GM21825 (cell line): ENCODE measurements at regions not wholly inside any gene's neighbourhood (a gene's known extent, or its start where the extent isn't known, plus 50 kb on each side); places are given as distances from the start of the nearest gene placed in this dataset.
A peak's percentile ranks its signal among the peaks of the same experiment; 100 is the strongest.

Source experiments
- ATAC-seq: cut with Tn5 transposase; IDR thresholded peaks from one replicate; pipeline ENCODE4 v1.9.1; 2021; ENCODE audit warnings: mild to moderate bottlenecking, moderate library complexity; ENCODE audit not compliant: unreplicated experiment

DNA sequence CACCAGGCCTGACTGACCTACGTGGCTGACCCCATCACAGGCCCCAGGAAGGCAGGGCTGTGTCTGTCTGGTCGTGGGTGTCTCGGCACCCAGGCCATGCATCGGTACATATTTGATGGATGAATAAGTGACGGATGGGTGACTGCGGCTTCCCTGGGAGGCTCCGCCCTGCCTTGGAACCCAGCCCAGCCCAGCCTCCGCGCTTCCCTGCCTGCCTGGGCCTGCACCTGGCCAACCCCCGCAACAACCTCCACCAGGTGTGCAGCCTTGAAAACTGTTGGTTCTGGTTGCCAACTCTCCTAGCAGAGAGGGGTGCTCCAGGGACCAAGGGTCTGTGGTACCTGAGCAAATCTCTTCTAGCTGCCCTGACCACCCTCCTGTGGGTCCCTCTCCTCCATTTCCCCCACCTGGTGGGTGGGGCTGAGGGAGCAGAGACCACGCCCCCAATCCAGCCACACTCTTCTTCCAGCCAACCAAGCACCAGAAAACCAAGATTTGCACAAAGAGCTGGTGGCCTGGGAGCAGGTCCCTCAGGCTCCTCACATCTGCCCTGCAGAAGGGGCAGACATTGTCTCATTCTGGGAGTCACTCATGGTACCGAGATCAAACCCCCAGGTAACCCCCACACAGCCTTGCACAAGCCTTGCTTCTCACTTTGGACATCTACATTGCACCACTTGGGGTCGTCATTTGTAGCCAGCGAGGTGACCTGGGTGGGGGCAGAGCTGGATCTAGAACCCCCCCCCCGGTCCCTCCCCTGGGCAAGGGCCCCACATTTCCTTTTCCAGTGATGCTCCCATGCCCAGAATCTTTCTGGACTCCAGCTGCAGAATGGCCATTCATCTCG, 100.6 kb upstream of the IER5L start:
- no peak for ATAC-seq

DNA sequence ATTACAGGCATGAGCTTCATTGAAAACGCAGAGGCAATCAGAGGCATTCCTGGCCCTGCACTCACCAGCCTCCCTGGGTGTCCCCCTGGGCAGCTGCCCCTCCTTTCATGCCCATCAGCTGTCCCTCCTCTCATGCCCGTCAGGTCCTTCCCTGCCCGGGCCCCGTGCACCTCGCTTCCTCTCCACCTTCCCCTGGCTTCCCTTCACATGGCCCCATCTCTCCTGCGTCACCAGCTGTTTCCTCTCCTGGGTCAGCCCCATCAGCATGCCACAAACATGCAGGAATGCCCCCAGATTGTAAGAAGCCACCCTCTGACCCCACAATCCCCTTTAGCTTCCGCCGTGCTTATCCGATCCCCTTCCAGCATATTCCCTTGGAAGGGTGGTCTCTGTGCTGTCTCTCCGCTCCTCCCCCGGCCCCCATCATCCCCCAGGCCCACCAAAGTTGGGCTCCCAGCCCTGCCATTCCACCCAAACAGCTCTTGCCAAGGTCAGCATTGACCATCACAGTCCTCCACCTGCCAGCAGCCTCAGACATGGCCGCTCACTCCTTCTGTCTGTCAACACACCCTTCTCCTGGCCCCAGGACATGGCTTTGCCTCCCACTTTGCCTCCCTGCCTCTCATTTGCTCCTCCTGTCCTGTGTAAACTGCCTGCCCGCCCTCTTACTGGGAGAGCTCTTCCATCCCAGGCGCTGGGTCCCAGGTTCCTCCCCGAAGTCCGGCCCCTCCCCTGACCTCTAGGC, 98.6 kb upstream of the IER5L start:
- no peak for ATAC-seq

DNA sequence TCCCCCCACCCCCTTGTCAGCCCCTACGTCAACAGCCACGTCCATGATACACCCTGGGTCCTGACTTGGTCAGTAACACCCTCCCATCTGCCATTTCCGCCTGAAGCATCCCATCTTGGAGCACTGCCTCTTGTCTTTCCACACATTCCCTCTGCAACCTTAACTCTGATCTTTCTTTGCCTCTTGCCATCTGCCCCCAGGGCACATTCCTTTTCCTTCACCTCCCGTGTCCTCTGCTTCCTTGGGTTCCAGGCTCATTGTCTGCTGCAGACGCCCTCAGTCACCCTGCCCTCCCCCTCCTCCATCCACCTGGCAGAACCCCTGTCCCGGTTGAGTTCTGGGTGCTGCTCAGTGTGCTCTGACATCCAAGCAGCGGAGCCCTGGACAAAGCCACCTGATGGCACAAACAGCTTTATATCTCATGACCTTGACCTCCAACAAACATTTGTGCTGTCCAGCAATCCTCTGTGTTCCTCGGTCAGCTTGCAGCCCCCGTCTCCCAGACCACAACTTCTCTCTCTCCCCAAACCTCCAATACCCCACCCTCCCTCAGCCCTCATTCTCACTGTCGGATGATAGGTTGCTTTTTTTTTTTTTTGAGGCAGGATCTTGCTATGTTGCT, 97.7 kb upstream of the IER5L start:
- ATAC-seq = no peak

DNA sequence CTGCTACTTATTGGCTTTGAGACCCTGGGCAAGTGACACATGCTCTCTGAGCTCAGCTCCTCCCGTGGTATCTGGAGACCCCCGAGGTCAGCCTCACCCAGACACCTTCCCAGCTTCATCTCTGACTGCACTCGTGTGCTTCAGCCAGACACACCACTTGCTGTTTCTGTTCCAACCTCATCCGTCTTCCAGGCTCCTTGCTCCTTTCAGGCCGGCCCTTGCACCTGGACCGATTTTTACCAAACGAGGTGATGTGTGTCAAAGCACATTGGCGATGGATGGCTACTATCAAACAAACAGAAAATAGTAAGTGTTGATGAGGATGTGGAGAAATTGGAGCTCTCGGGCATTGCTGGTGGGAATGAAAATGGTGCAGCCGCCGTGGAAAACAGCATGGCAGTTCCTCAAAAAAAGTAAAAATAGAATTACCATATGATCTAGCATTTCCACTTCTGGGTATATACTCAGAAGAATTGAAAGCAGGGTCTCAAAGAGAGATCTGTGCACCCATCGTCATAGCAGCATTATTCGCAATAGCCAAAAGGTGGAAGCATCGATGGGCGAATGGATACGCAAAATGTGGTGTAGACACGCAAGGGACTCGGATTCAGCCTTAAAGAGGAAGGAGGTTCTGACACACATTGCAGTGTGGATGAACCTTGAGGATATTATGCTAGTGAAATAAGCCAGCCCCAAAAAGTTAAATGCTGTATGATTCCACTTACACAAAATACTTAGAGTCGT, 96.1 kb upstream of the IER5L start:
- ATAC-seq = no peak

DNA sequence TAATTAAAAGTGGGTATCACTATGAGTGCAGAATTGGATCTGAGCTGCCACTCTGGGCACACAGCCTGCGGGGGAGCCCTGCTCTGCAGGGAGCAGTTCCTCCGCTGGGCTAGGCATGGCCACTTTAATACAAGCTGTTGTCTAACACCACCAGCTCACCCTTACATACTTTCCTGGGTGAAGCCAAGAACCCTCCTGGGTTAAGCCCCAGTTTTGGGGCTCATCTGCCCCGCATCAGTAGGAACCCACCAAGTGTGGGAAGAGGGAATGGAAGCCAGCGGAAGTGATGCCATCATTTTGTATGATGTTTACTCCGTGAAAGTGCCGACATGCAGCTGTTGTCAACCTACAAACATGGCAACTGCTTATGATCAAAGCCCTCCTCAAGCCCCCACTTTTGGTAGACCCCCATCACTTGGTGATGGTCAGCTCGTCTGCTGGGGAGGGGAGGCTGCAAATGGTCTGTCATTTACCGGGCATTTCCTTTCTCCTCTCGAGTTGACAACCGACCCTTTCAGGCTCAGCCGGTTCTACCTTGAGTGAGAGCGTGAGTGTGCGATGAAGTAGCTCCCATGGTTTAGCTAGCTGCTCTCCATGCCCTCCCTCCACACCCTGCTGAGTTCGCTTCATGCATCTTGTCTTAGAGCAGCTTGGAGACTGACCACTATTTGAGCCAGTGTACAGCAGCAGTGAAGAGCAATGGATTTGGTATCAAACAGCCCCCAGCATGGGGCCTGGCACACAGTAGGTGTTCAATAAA, 95.3 kb upstream of the IER5L start:
- ATAC-seq = no peak

DNA sequence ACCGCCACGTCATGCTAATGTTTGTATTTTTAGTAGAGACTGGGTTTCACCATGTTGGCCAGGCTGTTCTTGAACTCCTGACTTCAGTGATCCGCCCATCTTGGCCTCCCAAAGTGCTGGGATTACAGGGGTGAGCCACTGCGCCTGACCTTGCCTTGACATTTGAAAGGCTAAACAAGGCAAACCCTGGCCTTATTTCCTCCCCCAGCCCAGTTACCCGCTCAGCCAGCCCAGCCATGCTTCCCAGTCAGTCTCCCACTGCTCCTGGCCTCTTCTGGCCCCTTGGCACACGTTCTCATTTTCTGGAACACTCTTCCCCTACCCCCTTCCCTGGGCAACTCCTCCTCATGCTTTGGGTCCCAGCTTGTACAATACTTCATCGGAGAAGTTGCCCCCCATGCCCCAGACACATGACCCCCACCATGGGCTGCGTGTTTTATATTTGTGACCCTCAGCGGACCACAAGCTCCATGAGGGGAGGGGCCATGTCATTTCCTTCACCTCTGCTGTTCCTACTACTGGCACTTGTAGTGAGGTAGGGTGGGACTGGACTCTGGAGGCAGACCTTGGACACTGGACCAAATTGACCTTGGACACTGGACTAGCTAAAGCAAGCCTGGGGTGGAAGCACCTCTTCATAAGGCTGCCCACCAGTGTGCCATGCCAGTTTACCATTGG, 94.4 kb upstream of the IER5L start:
- no peak for ATAC-seq

DNA sequence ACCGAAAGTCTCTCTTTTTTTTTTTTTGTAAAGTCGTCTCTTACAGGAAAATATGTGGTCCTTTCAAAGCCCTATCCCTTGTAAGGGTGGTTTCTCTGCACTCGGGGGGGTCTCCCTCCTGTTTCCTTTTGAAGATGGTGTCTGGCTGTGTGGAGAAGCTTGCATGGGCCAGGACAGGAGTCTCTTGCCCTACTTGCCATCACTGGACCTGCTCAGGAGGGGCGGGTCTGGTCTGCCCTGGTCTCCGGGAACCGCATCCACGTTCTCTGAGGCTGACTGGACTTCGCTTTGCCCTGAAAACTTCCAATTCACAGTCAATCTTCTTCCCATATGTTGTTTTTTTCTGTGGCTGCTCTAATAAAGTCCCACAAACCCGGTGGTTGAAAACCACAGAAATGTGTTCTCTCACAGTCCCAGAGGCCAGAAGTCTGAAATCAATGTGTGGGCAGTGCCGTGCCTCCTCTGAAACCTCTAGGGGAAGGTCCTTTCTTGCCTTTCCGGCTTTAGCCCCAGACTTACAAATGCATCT, 92.9 kb upstream of the IER5L start:
- peak; percentile 73 for ATAC-seq

DNA sequence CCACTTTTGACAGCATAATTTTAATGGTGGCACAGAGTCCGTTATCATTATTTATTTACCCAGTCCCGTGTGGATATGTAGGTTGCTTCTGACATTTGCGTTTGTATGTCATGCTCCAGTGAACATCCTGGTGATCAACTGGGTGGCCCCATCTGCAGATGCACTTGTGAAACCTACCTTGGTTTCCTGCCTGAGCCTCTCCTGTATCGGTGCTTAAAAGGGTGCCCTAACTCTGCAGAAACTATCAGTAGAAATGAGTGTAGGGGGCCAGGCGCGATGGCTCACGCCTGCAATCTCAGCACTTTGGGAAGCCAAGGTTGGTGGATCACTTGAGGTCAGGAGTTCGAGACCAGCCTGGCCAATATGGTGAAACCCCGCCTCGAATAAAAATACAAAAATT, 92.1 kb upstream of the IER5L start:
- no peak for ATAC-seq

DNA sequence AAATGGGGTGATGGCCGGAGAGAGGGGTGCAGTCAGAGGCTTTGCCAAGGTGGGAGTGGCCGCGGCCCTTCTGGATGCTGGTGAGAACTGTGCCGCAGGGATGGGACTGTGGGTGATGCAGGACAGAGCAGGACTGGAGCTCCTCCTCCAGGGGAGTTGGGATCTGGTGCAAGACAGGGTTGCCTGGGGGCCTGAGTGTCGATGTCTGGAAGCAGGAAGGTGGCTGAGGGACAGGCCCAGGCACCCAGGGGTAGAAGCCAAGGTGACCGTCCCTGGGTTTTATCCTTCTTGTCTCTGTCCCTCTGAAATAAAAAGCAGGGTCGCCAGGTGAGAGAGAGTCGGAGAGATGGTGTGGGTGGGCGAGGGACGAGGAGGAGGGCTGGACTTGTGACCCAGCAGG, 89.1 kb upstream of the IER5L start:
- no peak for ATAC-seq

DNA sequence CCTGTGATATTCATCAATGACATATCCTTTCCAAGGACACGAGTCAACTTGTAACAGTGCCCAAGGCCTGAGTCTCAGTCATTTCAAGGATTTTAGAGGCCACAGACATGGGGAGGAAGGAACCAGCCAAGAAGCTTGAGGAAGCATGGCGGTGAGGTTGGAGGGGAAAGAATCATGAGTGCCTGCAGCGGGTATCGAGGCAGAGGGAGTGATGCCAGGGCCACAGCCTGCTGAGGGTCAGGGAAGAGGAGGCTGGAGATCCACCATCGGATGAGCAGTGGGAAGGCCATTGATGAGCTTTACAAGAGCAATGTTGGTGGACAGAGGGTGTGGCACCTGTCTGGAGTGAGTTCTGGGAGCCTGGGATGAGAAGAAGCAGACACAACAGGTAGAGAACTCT, 88.5 kb upstream of the IER5L start:
- no peak for ATAC-seq

DNA sequence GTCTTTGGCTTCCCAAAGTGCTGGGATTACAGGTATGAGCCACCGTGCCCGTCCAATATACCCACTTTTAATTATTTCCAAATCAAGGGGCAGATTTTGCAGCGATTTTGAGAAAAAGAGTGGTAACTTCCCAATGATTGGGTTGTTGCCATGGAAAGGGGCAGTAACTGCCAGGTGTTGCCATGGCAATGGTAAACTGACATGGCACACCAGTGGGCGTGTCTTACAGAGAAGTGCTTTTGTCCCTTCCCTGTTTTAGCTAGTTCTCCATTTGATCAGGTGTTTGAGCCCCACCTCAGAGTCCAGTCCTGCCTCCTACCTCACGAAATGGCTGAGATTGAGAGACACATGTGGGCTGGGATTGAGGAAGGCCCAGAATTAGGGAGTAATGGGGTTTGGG, 86.3 kb upstream of the IER5L start:
- ATAC-seq = no peak

DNA sequence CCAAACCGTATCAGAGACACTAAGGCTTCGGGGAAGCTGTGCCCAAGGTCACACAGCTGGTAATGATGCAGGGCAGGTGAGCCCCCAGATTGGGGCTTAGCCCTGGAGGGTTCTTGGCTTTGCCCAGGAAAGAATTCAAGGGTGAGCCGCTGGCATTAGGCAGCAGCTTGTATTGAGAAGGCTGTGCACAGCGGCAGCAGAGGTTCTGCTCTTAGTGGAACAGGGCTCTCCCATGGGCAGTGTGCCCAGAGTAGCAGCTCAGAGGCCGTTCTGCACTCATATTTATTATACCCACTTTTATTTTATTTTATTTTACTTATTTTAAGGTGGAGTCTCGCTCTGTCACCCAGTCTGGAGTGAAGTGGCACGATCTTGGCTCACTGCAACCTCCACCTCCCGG, 85.8 kb upstream of the IER5L start:
- ATAC-seq = no peak

DNA sequence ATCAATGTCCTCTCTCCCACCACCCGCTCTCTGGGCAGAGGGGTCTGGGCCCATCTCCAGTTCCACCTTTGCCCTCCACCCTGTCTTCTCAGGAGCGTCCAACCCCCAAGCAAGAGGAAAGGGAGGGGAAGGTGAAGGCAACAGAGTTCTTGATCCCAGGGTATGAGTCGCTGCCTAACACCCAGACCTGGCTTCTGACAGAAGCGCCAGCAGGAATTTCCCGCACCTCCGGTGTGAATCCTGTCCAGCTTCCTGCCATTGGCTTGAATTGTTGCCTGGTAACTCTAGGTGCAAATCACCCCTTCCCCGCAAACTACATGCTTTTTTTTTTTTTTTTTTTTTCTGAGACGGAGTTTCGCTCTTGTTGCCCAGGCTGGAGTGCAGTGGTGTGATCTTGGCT, 84.2 kb upstream of the IER5L start:
- no peak for ATAC-seq

DNA sequence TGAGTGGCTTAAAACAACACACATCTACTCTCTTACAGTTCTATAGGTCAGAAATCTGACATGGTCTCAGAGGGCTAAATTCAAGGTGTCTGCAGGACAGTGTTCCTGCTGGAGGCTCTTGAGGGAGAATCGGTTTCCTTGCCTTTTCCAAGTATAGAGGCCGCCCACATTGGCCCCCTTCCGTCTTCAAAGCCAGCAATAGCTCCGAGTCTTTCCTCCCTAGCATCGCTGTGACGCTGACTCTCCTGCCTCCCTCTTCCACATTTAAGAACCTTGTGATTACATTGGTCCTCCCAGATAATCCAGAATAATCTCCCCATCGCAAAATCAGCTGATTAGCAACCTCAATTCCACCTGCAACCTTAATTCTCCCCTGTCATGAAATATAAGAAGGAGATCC, 81.3 kb upstream of the IER5L start:
- no peak for ATAC-seq

DNA sequence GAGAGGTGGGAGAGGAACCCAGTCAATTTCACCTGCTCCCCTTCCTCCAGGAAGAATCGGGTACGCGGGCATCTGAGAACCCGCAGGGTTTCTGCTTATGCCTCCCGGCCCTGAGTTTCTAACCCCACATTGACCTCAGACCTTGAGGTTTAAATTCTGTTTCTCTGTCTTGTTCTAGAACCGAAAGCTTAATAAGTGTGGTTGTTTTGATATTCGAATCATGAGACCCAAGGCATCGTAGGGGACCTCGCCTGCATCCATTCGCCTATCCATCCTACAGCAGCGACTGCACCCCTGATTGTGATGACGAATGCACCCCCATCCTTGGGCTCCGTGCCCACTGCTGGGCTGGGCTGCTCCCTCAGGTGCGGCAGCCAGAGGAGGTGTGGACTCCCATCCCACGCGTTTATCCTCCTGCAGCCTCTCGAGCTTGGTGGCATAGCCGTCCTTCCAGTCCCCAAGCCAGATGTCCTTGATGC, 80.8 kb upstream of the IER5L start:
- peak; percentile 15 for ATAC-seq

DNA sequence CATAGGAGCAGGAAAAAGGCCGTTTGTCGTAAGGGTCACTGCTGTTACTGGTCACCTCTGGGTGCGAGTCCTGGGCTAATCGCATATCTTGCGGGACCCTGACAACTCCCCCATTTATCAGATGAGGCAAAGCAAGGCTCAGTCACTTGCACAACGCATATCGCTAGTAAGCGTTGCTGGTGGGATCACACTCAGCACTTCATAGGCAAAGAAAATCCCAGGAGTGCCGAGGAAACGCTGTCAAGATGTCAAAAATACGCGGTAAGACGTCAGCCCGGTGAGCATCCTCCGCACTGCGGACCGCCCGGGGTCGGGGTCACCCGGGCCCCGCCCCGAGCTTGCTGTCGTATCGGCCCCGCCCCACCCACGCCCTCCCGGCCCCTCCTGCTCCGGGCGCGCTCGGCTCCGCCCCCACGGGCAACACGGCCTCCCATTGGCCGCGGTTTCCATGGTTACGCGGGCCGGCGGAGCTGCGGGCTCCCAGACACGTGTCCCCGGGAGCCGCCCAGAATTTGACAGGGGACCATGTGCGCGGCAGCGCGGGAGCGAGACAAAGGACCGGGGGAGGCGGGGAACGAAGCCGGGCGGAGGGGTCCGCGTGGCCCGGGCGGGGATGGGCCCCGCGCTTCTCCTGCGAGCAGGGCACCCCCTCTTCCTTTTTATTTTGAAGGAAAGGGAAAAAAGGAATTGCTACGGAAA, 80.2 kb upstream of the IER5L start:
- ATAC-seq = peak; percentile 49

DNA sequence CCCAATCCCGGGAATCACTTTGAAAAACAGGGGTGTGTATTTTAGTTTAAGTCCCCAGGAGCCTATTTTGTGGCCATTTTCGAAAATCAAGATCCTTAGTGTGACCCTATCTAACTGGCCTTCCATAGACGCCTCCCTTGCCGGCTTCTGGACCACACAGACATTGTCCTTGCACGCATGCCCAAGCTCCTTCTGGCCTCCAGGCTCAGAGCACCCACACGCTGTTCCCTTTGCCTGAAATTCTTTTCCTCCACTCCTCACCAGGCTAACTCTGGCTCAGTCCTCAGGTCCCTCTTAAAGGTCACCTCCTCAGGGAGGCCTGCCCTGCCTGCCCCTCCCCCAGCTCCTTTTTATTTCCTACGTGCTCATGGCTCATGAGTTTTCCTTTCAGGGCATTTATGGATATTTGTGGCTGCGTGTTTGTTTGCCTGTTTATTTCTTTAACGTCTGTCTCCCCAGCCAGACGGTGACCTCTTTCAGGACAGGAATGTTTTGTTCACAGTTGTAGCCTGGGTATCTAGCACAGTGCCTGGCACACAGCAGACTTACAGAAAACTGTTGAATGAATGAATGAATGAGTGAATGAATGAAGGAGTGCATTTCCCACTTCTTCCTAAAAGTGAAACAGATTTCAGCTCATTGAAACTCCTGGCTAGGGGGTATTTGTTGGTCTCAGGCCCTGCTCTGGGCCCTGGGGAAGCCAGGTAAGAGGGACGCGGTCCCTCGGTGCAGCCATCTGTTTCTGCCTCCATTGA, 79.1 kb upstream of the IER5L start:
- ATAC-seq = no peak

DNA sequence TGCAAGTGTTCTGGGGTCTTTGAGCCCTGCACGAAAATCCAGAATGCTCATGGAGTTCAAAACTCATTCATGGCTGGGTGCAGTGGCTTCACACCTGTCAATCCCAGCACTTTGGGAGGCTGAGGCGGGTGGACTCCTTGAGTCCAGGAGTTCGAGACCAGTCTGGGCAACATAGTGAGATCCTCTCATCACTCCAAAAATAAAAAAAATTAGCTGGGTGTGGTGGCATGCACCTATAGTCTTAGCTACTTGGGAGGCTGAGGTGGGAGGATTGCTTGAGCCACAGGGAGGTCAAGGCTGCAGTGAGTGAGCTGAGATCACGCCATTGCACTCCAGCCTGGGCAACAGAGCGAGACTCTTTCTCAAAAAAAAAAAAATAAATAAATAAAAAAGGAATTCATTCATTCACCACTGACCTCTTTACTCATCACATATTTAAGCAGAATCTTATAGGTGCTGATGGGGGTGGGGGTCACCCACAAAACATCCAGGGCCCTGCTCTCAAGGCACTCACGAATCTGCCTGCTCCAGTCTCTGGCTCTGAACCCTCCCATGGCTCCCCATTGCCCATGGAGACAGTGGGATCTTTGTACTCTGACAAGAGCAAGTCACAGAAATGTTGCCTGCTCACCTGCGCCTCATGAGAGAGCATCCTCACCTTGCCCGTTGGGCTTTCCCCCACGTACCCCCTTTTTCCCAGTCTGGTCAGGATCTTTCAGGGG, 76.7 kb upstream of the IER5L start:
- ATAC-seq = no peak
